Panc1 (cell line): ENCODE measurements at regions not wholly inside any gene's neighbourhood (a gene's known extent, or its start where the extent isn't known, plus 50 kb on each side); places are given as distances from the start of the nearest gene placed in this dataset.

Source experiments
- CTCF ChIP-seq: fragments of 450-650 bp; IDR thresholded peaks from 2 replicates; pipeline ENCODE4 v1.5.1; 2017; ENCODE audit warnings: mild to moderate bottlenecking
- POLR2AphosphoS5 ChIP-seq: IDR thresholded peaks from 2 replicates; pipeline ENCODE4 v1.6.1; 2012; ENCODE audit warnings: mild to moderate bottlenecking, low read depth, low read length, moderate library complexity
- TCF7L2 ChIP-seq: IDR thresholded peaks from 2 replicates; pipeline ENCODE4 v1.6.1; 2011; ENCODE audit warnings: mild to moderate bottlenecking, low read depth, low read length, inconsistent platforms

- TF ChIP-seq CTCF = no peak
- TF ChIP-seq POLR2AphosphoS5 = no peak
- no peak for TF ChIP-seq TCF7L2
Observed at GRCh38 chr12:90548595-90548994, 406.4 kb downstream of the CCER1 start.
